GM12873 (cell line): ENCODE measurements at regions not wholly inside any gene's neighbourhood (a gene's known extent, or its start where the extent isn't known, plus 50 kb on each side); places are given as distances from the start of the nearest gene placed in this dataset.

Source experiments
- TF ChIP-seq, protein P1 (sequence below): IDR thresholded peaks from 2 replicates; pipeline ENCODE4 v1.5.1; 2012; ENCODE audit warnings: low read depth, mild to moderate bottlenecking, moderate library complexity, low read length, control low read depth; ENCODE audit not compliant: insufficient read depth; ENCODE audit errors: missing control alignments

DNA sequence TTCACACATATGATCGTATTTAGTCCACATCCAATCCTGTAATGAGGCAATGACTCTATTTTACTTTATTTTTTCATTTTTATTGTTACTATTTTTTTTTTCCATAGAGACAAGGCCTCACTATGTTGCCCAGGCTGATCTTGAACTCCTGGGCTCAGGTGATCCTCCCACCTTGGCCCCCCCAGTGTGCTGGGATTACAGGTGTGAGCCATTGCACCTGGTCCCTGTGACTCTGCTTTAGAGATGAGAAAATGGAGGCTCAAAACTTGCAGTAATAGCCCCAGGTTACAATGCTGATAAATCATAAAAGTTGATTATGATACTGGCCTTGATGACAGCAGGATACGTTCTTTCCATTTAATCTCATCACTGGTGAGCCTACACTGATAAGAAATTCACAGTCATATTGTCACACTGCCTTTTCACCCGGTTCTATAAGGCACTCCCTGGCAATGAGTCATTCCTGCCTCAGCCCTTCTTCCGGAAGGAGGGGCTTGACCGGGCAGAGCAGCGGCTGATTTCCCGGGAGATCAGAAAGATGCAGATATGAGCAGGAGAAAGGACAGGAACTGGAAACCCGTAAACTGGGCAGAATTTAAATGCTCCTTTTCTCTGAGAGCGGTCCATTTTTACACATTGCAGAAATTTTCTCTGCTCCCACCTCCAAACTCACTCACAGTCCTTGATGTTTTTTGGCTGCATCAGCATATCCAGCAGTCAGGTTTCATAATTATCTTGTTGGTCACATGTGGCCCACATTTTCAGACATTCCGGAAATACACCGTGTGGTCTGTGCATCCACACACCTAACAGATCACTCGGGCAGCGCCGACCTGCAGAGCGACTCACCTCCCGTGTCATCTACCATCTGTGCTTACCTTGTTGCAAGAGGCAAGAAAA is 616.4 kb downstream of the EFNB2 start:
- TF ChIP-seq, protein P1, sequence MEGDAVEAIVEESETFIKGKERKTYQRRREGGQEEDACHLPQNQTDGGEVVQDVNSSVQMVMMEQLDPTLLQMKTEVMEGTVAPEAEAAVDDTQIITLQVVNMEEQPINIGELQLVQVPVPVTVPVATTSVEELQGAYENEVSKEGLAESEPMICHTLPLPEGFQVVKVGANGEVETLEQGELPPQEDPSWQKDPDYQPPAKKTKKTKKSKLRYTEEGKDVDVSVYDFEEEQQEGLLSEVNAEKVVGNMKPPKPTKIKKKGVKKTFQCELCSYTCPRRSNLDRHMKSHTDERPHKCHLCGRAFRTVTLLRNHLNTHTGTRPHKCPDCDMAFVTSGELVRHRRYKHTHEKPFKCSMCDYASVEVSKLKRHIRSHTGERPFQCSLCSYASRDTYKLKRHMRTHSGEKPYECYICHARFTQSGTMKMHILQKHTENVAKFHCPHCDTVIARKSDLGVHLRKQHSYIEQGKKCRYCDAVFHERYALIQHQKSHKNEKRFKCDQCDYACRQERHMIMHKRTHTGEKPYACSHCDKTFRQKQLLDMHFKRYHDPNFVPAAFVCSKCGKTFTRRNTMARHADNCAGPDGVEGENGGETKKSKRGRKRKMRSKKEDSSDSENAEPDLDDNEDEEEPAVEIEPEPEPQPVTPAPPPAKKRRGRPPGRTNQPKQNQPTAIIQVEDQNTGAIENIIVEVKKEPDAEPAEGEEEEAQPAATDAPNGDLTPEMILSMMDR = no peak

DNA sequence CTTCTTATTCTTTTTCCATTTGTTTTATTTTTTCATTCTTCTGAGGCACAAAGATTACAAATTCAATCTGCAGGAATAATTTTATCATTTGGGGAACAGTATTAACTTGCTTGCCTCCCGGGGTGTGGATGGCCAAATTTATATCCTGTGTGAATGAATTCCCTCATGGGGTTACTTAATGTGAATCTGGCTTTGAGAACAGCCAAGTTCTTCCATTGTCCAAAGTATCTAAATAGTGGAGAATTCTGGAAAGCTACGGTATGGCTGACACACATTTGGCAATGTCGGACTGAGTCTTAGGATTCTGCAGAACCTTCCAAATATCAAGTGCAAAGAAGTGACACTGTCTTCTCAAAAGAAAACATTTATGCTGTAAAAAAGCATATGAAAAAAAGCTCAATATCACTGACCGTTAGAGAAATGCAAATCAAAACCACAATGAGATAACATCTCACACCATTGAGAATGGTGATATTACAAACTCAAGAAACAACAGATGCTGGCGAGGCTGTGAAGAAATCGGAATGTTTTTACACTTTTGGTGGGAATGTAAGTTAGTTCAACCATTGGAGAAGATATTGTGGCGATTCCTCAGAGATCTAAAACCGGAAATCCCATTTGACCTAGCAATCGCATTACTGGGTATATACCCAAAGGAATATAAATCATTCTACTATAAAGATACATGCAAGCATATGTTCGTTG is 620.2 kb downstream of the EFNB2 start:
- TF ChIP-seq, protein P1 = no peak

DNA sequence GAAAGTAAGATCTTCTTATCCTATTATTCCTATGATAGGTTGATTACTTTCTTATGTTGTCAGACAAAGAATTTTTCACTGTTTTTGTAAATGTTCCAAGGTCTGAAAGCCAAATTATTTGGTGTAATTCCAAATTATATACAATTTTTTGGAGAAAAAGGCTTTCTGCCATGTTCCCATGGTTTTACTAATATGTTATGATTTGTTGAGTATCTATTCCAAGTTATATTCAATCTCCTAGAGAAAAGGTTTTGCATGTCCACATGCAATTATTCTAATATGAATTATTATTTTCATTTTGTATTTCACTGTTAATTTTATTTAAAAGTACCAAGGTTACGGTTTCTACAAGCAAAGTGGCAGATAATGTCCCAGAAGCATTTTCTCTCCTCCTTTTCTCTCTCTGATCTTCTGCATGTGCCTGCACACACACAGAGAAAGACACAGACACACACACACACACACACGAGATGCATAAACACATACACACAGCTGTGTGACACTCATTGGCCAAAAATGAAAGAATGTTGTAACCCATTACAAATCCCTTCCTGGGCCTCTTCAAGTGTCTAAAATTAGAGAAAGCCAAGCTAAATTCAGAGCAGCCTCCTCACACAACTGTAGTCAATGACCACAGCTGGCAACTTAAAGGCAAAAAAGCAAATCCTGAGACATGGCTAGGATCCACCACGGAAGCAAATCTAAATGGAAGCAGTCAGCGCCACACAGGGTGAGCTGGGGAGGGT is 621.0 kb downstream of the EFNB2 start:
- TF ChIP-seq, protein P1 = no peak

DNA sequence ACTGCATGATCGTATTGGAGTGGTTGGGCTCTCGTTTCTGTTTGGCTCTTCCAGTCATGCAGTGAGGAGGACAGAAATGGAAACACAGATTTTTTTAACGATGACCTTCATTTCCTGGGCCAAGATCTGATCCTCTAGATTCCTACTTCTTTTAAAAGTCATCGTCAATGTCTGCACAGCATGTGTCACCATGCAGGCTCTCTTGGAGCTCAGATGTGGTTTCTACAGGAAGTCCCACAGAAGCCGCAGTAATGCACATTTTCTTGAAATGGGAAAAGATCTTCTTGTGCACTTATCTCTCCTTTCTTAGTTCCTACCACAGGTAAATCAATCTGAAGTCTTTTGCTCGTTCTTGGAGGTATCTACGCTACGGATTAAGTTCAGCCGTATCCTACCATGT is 626.9 kb downstream of the EFNB2 start:
- TF ChIP-seq, protein P1 = no peak

DNA sequence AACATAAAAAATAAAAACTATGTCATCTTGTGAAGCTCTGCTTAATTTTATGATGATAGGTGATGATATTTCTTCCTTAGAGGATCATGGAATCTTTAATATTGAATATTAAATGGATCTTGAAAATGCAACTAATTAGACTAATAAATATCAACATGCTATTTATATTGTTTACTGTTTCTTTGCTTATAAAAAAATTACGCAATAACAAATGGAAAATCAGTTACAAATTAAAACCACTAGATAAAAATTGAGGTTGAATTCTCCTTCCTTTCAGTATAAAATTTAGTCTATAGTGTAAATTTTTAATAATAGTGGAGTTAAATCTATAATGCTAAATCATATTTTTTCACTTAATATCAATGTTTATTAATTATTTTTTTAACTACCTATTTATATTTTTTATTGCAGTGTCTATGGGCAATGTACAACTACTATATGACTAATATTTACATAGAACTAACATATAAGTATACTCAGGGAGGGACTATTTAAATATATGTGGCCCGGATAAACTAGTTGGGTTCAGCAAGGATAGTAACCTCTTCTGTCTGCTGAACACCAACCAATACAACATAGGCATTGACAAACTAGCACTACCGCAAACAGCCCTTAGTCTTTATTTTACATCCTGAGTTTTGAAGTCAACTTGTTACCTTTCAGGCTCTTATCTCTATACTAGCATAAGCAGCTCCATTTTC is 628.0 kb downstream of the EFNB2 start:
- TF ChIP-seq, protein P1 = no peak

DNA sequence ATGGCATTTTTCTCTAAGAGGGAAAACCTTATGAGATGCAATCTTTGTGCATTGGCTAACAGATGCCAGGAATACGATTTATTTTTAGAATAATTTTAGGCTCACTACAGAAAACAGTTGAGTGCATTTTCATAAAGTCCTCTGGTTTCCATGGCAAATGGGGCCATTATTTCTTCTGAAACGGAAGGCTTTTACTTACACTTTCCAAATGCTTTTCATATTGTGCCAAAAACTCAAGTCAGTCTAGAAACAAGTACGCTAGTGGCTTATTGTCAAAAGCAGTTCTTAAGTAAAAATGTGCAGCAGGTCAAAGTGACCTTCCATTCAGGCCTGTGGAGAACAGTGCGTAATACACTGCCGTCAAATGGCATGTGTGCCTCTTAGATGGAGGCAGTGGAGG is 628.7 kb downstream of the EFNB2 start:
- TF ChIP-seq, protein P1 = no peak
